Endothelial cell of umbilical vein (primary cell): ENCODE measurements at regions not wholly inside any gene's neighbourhood (a gene's known extent, or its start where the extent isn't known, plus 50 kb on each side); places are given as distances from the start of the nearest gene placed in this dataset.

Experiments
- BruUV-seq: library from RNA; stranded (reverse); fragments of 400-500 nt; replicated peaks from 2 replicates; lab custom pipeline; 2021; lab: Mats Ljungman, UMichigan
- CTCF ChIA-PET: fragments of 300-600, 350-600 bp; sonication (Branson Sonifier 250); formaldehyde crosslinking; loops from one replicate; lab custom pipeline; 2021; ENCODE audit warnings: antibody characterized with exemption, inconsistent platforms; lab: Charles Lee
- POLR2A ChIA-PET: fragments of 300-600, 350-600 bp; sonication (Branson Sonifier 250); formaldehyde crosslinking; loops from one replicate; lab custom pipeline; 2021; ENCODE audit warnings: antibody characterized with exemption, inconsistent platforms; lab: Charles Lee
- DNase-seq: peaks from one replicate; pipeline ENCODE4 v3.0.0-alpha.2; 2011; ENCODE audit warnings: low read depth, low spot score
- FAIRE-seq: peaks from 2 replicates; lab custom pipeline; 2011; peaks lifted over from hg19 to GRCh38; lab: Jason Lieb, UNC
- H2AFZ ChIP-seq: 2 replicates; pipeline ENCODE4 v1.6.0; 2012; ENCODE audit warnings: low read depth, low read length, control low read depth, inconsistent platforms
- H3K27ac ChIP-seq: 2 replicates; pipeline ENCODE4 v1.5.1; 2011; ENCODE audit warnings: low read depth, mild to moderate bottlenecking, control low read depth, low read length, moderate library complexity; ENCODE audit not compliant: insufficient read depth
- H3K27me3 ChIP-seq, 2 experiments: 2 replicates each; pipeline versions ENCODE4 v1.6.0 to v1.6.1; 2011; ENCODE audit warnings: low read length in 2 of 2, mixed read lengths in 1 of 2; ENCODE audit not compliant: control insufficient read depth in 2 of 2, insufficient read depth in 2 of 2
- H3K36me3 ChIP-seq, 2 experiments: 2 replicates in 1 of 2; 3 replicates in 1 of 2; pipeline ENCODE4 v1.5.1; 2011; ENCODE audit warnings: low read length in 2 of 2, mild to moderate bottlenecking in 1 of 2, moderate library complexity in 1 of 2; ENCODE audit not compliant: control insufficient read depth in 2 of 2, insufficient read depth in 2 of 2; ENCODE audit errors: extremely low read depth in 1 of 2
- H3K4me1 ChIP-seq: 3 replicates; pipeline ENCODE4 v1.5.1; 2011; ENCODE audit warnings: mild to moderate bottlenecking, low read length; ENCODE audit not compliant: control insufficient read depth, insufficient read depth; ENCODE audit errors: extremely low read depth
- H3K4me2 ChIP-seq: 2 replicates; pipeline ENCODE4 v1.6.1; 2011; ENCODE audit warnings: low read length, control low read depth, mixed read lengths; ENCODE audit not compliant: insufficient read depth
- H3K4me3 ChIP-seq, 3 experiments: fragments of 200-600 bp in 1 of 3; sonication (generic), shearing (Covaris generic) in 1 of 3; replicated peaks in 1 of 3; 2 replicates each; pipeline ENCODE4 v1.5.1; 2011 to 2016; ENCODE audit warnings: control low read depth in 3 of 3, low read length in 3 of 3, mild to moderate bottlenecking in 2 of 3, inconsistent platforms in 1 of 3, low read depth in 1 of 3, moderate library complexity in 1 of 3; ENCODE audit not compliant: insufficient read depth in 1 of 3
- H3K79me2 ChIP-seq: 2 replicates; pipeline ENCODE4 v1.6.0; 2012; ENCODE audit warnings: low read length, inconsistent platforms; ENCODE audit not compliant: control insufficient read depth, insufficient read depth
- H3K9ac ChIP-seq: replicated peaks from 2 replicates; pipeline ENCODE3; 2011; ENCODE audit warnings: low read length, control low read depth; ENCODE audit not compliant: insufficient read depth; ENCODE audit errors: extremely low read depth
- H3K9me1 ChIP-seq: replicated peaks from 3 replicates; pipeline ENCODE4 v1.6.0; 2011; ENCODE audit warnings: mild to moderate bottlenecking, low read length; ENCODE audit not compliant: control insufficient read depth, insufficient read depth; ENCODE audit errors: extremely low read depth
- H3K9me3 ChIP-seq: replicated peaks from 2 replicates; pipeline ENCODE4 v1.5.1; 2012; ENCODE audit warnings: low read length, inconsistent platforms; ENCODE audit not compliant: control insufficient read depth, insufficient read depth
- H4K20me1 ChIP-seq: replicated peaks from 2 replicates; pipeline ENCODE3; 2011; ENCODE audit warnings: mild to moderate bottlenecking, low read length; ENCODE audit not compliant: control insufficient read depth, insufficient read depth; ENCODE audit errors: extremely low read depth
- CTCF ChIP-seq, 2 donors: IDR thresholded peaks; 1 replicate in 1 of 2; 2 replicates in 1 of 2; pipeline ENCODE4 v1.5.1; 2011; ENCODE audit warnings: low read length in 2 of 2, mild to moderate bottlenecking in 2 of 2, moderate library complexity in 2 of 2, control low read depth in 1 of 2, inconsistent platforms in 1 of 2, low read depth in 1 of 2; ENCODE audit not compliant: insufficient read depth in 1 of 2; ENCODE audit errors: extremely low read depth in 1 of 2
- EZH2 ChIP-seq: IDR thresholded peaks from 2 replicates; pipeline ENCODE4 v1.6.1; 2012; ENCODE audit warnings: borderline replicate concordance, low read depth, mild to moderate bottlenecking, moderate library complexity, low read length, inconsistent platforms; ENCODE audit not compliant: severe bottlenecking
- FOS ChIP-seq: IDR thresholded peaks from 2 replicates; pipeline ENCODE4 v1.6.1; 2011; ENCODE audit warnings: mild to moderate bottlenecking, low read length, moderate library complexity, borderline replicate concordance; ENCODE audit not compliant: insufficient read depth
- GATA2 ChIP-seq: IDR thresholded peaks from 2 replicates; pipeline ENCODE4 v1.7.0; 2011; ENCODE audit warnings: low read depth, mild to moderate bottlenecking, moderate library complexity, mixed read lengths, low read length; ENCODE audit not compliant: insufficient read length, insufficient read depth
- JUN ChIP-seq: IDR thresholded peaks from 2 replicates; pipeline ENCODE4 v1.6.1; 2011; ENCODE audit warnings: borderline replicate concordance, low read depth; ENCODE audit not compliant: insufficient read length, insufficient read depth
- MAX ChIP-seq: IDR thresholded peaks from 2 replicates; pipeline ENCODE4 v1.6.1; 2011; ENCODE audit not compliant: insufficient read depth, insufficient read length
- MYC ChIP-seq: IDR thresholded peaks from one replicate; pipeline ENCODE4 v1.6.1; 2011; ENCODE audit warnings: mild to moderate bottlenecking, low read depth, low read length
- POLR2A ChIP-seq: IDR thresholded peaks from 2 replicates; pipeline ENCODE4 v1.6.1; 2012; ENCODE audit warnings: low read depth, mild to moderate bottlenecking, control low read depth, low read length
- POLR2AphosphoS5 ChIP-seq: IDR thresholded peaks from 2 replicates; pipeline ENCODE4 v1.6.1; 2012; ENCODE audit warnings: low read depth, mild to moderate bottlenecking, control low read depth, low read length, moderate library complexity; ENCODE audit not compliant: insufficient read depth
- dilution Hi-C: fragments of 300-500 bp; cut with MboI; formaldehyde crosslinking; loops from one replicate; pipeline ENCODE4 v1.15.0; 2019; ENCODE audit warnings: low sequenced_read_pairs; ENCODE audit not compliant: extremely low pct_ligation_motif_present
- intact Hi-C: fragments of 100-400 bp; cut with micrococcal nuclease; formaldehyde crosslinking; loops from one replicate; pipeline ENCODE4 v1.10.0; 2022

- Histone ChIP-seq H3K27me3 (no peaks in the 10 kb centered on the region), H3K9ac (no peak overlapping the region), H3K79me2 (no peaks in the 10 kb centered on the region), H3K9me3 (no peaks in the 10 kb centered on the region), H4K20me1 (no peaks in the 10 kb centered on the region), H3K4me2 (no peak overlapping the region), H3K4me3 (no peak overlapping the region), H3K4me1 (no peaks in the 10 kb centered on the region), H3K27ac (no peak overlapping the region), H2AFZ (no peak overlapping the region), H3K9me1 (no peaks in the 10 kb centered on the region), H3K36me3 (no peaks in the 10 kb centered on the region)
- no TSS peak for BruUV-seq
- ChIA-PET POLR2A (no interaction called here), CTCF (interaction anchor here (0.8 to 1.7 kb wide), 3 partner anchors 10 to 346 kb away, joined by 3 to 15 read pairs (median 3); partner anchors contain the start of gene RUFY4)
- dilution Hi-C loops = no loop called here
- no peak for TF ChIP-seq CTCF (IDR thresholded peaks at IDR 0.05; ENCODE audit: extremely low read depth in 1 of 2, insufficient read depth in 1 of 2, low read depth in 1 of 2, low read length in 2 of 2)
- TF ChIP-seq JUN = no peak
- TF ChIP-seq POLR2AphosphoS5 = no peak
- TF ChIP-seq MYC = no peak
- TF ChIP-seq EZH2 = no peak
- TF ChIP-seq MAX = no peak
- TF ChIP-seq POLR2A = no peak
- no peak for TF ChIP-seq FOS
- TF ChIP-seq GATA2 = no peak
- intact Hi-C loops = no loop called here
- DNase-seq (no peak), FAIRE-seq (no peak)
Measured at GRCh38 chr2:217722883-217723472, 279.8 kb downstream of the TNS1 start.
